Body of pancreas (tissue), 4 donors: ENCODE measurements at regions not wholly inside any gene's neighbourhood (a gene's known extent, or its start where the extent isn't known, plus 50 kb on each side); places are given as distances from the start of the nearest gene placed in this dataset.

Source experiments
- POLR2A ChIP-seq, 3 donors: fragments of 450-650 bp; IDR thresholded peaks; one replicate each; pipeline ENCODE4 v1.6.1; 2016; ENCODE audit warnings: antibody characterized with exemption in 3 of 3, mild to moderate bottlenecking in 2 of 3
- TF ChIP-seq, protein P1 (sequence below), 7 experiments: fragments of 450-650 bp in 4 of 7; fragments of 200-600 bp in 3 of 7; sonication (generic) in 3 of 7; IDR thresholded peaks; one replicate each; pipeline ENCODE4 v1.5.1; 2016 to 2019; ENCODE audit warnings: antibody characterized with exemption in 7 of 7

DNA sequence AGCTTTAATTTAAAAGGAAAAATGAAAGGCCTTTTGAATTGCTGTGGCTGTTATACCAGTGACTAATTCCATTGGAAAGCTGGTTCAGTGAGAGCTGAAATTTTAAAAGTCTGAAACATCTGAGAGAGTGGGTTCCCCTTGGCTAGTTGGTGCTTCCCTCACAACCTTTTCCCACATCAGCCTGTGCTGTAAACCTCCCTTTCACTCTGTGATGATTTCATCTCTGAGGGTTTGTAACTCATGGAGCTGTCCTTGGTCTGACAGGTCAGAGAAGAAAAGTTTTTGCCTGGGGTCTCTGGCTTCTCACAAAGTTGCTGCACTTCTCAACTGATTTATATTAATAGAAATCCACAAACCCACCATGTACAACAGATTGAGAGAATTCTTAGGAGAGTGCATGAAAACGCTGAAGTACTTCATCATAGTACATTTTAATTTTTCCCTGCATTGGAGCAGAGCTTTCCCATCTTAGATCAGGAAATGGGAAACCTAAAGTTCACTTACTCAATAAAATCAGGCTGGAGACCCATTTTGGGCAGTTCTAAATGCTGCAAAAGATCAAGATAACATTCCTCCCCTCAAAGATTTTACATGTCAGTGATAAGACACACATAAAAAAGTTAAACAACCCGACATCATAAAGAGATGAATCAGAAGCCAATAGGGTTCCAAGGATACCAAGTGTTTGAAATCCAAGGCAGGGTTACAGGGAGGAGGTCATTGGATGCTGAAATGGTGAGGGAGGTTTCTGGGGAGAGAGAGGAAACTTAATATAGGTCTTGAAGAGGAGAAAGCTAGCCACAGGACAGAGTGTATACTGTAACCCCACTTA, 157.0 kb upstream of the MKLN1 start:
- TF ChIP-seq, protein P1, sequence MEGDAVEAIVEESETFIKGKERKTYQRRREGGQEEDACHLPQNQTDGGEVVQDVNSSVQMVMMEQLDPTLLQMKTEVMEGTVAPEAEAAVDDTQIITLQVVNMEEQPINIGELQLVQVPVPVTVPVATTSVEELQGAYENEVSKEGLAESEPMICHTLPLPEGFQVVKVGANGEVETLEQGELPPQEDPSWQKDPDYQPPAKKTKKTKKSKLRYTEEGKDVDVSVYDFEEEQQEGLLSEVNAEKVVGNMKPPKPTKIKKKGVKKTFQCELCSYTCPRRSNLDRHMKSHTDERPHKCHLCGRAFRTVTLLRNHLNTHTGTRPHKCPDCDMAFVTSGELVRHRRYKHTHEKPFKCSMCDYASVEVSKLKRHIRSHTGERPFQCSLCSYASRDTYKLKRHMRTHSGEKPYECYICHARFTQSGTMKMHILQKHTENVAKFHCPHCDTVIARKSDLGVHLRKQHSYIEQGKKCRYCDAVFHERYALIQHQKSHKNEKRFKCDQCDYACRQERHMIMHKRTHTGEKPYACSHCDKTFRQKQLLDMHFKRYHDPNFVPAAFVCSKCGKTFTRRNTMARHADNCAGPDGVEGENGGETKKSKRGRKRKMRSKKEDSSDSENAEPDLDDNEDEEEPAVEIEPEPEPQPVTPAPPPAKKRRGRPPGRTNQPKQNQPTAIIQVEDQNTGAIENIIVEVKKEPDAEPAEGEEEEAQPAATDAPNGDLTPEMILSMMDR (IDR thresholded peaks at IDR 0.05), result no peak
- TF ChIP-seq POLR2A (IDR thresholded peaks at IDR 0.05), result no peak
